ENCODE measurements at regions not wholly inside any gene's neighbourhood (a gene's known extent, or its start where the extent isn't known, plus 50 kb on each side); places are given as distances from the start of the nearest gene placed in this dataset.

- DNase-seq (ENCODE audit: low read depth in 2 of 2): no peak
Observed at GRCh38 chr5:2894736-2895135, 143.3 kb upstream of the IRX2 start.

- no peak for DNase-seq (ENCODE audit: low read depth in 2 of 2)
Observed at GRCh38 chr5:2894316-2894715, 142.8 kb upstream of the IRX2 start.

- DNase-seq (ENCODE audit: low read depth in 2 of 2): no peak
Observed at GRCh38 chr5:2892466-2893000, 141.1 kb upstream of the IRX2 start.

GRCh38 chr5:2891781-2892180, 140.3 kb upstream of the IRX2 start:
- DNase-seq (ENCODE audit: low read depth in 2 of 2): no peak

GRCh38 chr5:2890011-2890410, 138.5 kb upstream of the IRX2 start:
- no peak for DNase-seq (ENCODE audit: low read depth in 2 of 2)

- DNase-seq (ENCODE audit: low read depth in 2 of 2): no peak
Observed at GRCh38 chr5:2888520-2889060, 137.1 kb upstream of the IRX2 start.

- DNase-seq (ENCODE audit: low read depth in 2 of 2): no peak
Observed at GRCh38 chr5:2887481-2888348, 136.2 kb upstream of the IRX2 start.

- DNase-seq (ENCODE audit: low read depth in 2 of 2): no peak
Observed at GRCh38 chr5:2886531-2886930, 135.1 kb upstream of the IRX2 start.

GRCh38 chr5:2883771-2884170, 132.3 kb upstream of the IRX2 start:
- DNase-seq (ENCODE audit: low read depth in 2 of 2): no peak

GRCh38 chr5:2879701-2880100, 128.2 kb upstream of the IRX2 start:
- no peak for DNase-seq (ENCODE audit: low read depth in 2 of 2)

- no peak for DNase-seq (ENCODE audit: low read depth in 2 of 2)
Observed at GRCh38 chr5:2877522-2877921, 126.0 kb upstream of the IRX2 start.

- no peak for DNase-seq (ENCODE audit: low read depth in 2 of 2)
Observed at GRCh38 chr5:2876183-2876582, 124.7 kb upstream of the IRX2 start.

- DNase-seq (ENCODE audit: low read depth in 2 of 2): no peak
Observed at GRCh38 chr5:2874099-2874498, 122.6 kb upstream of the IRX2 start.

GRCh38 chr5:2872676-2873075, 121.2 kb upstream of the IRX2 start:
- no peak for DNase-seq (ENCODE audit: low read depth in 2 of 2)

GRCh38 chr5:2871282-2871681, 119.8 kb upstream of the IRX2 start:
- DNase-seq (ENCODE audit: low read depth in 2 of 2): no peak

GRCh38 chr5:2869471-2869870, 118.0 kb upstream of the IRX2 start:
- no peak for DNase-seq (ENCODE audit: low read depth in 2 of 2)

GRCh38 chr5:2867373-2867933, 116.0 kb upstream of the IRX2 start:
- no peak for DNase-seq (ENCODE audit: low read depth in 2 of 2)

- DNase-seq (ENCODE audit: low read depth in 2 of 2): no peak
Observed at GRCh38 chr5:2866662-2867372, 115.3 kb upstream of the IRX2 start.

- no peak for DNase-seq (ENCODE audit: low read depth in 2 of 2)
Observed at GRCh38 chr5:2865856-2866255, 114.4 kb upstream of the IRX2 start.

GRCh38 chr5:2864515-2865105, 113.1 kb upstream of the IRX2 start:
- no peak for DNase-seq (ENCODE audit: low read depth in 2 of 2)

GRCh38 chr5:2863675-2864433, 112.4 kb upstream of the IRX2 start:
- no peak for DNase-seq (ENCODE audit: low read depth in 2 of 2)

Data from stimulated activated CD8-positive, alpha-beta memory T cell treated with anti-CD3 and anti-CD28 coated beads, Interleukin-15, amount 100 ng/mL, for 48 hours (primary cell).